HEK293T (cell line): ENCODE measurements at regions not wholly inside any gene's neighbourhood (a gene's known extent, or its start where the extent isn't known, plus 50 kb on each side); places are given as distances from the start of the nearest gene placed in this dataset.

ENCODE experiments used
- BHLHE40 ChIP-seq: fragments of 450-650 bp; IDR thresholded peaks from 2 replicates; pipeline ENCODE4 v1.6.1; 2016; ENCODE audit warnings: mild to moderate bottlenecking, moderate library complexity, borderline replicate concordance
- FOXA1 ChIP-seq: fragments of 450-650 bp; IDR thresholded peaks from 2 replicates; pipeline ENCODE4 v1.6.1; 2016; ENCODE audit warnings: mild to moderate bottlenecking
- FOXK2 ChIP-seq: fragments of 450-650 bp; IDR thresholded peaks from 2 replicates; pipeline ENCODE4 v1.6.1; 2016; ENCODE audit warnings: mild to moderate bottlenecking
- FOXM1 ChIP-seq: fragments of 450-650 bp; IDR thresholded peaks from 2 replicates; pipeline ENCODE4 v1.6.1; 2017; ENCODE audit warnings: mild to moderate bottlenecking, borderline replicate concordance
- SP1 ChIP-seq: fragments of 450-650 bp; IDR thresholded peaks from 2 replicates; pipeline ENCODE4 v1.6.1; 2017
- SUZ12 ChIP-seq: fragments of 450-650 bp; IDR thresholded peaks from 2 replicates; pipeline ENCODE4 v1.6.1; 2016; ENCODE audit warnings: mild to moderate bottlenecking
- TARDBP ChIP-seq: fragments of 450-650 bp; IDR thresholded peaks from 2 replicates; pipeline ENCODE4 v1.6.1; 2016
- ZNF384 ChIP-seq: fragments of 450-650 bp; IDR thresholded peaks from 2 replicates; pipeline ENCODE4 v1.6.1; 2016

DNA sequence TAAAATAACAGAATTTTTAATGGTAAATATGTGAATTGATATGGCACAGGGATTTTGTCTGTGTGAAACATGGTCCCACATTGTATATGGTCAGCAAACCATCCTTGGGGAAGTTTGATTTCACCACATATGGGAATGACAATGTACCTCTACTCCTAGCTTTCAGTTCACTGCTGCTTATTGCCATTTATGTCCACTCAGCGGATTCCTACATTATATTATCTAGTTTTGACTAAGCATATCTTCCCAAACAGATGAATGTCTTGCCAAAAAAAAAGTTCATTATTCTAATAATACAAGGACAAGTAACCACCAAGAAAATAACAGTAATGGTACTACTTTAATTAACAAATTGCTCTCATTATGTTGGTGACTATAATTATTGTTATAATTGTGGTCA, 1521.6 kb downstream of the MAT2B start:
- TF ChIP-seq SUZ12: no peak
- no peak for TF ChIP-seq FOXM1
- TF ChIP-seq TARDBP: no peak
- no peak for TF ChIP-seq SP1
- no peak for TF ChIP-seq FOXA1
- no peak for TF ChIP-seq ZNF384
- TF ChIP-seq FOXK2: no peak
- TF ChIP-seq BHLHE40: no peak
